ENCODE measurements at regions not wholly inside any gene's neighbourhood (a gene's known extent, or its start where the extent isn't known, plus 50 kb on each side); places are given as distances from the start of the nearest gene placed in this dataset.
"Not testable (repeated sequence)": the region's sequence is repeated elsewhere in the genome, so short reads cannot be mapped to it uniquely, and the experiment has no call there.

DNA sequence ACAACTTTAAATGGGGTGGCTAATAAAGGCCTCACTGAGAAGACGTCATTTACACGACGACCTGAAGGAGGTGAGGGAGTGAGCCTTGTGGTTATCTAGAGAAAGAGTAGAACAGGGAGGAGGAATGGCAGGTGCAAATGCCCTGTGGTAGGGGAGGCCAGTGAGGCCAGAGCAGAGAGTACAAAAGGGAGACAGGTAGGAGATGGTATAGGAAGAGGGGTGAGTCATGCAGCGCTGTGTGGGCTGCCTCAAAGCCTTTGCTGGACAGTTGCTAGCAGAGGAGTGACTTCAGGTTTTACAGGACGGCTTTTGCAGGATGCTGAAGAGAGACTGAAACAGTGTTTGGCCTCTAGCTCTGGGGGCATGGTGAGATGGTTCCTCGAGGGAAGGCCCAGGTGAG is 116.0 kb downstream of the IER5 start:
- no peaks in the 10 kb centered on the region for H3K9me3 ChIP-seq (ENCODE audit: control insufficient read depth, insufficient read depth, low read length)
- H3K36me3 ChIP-seq (ENCODE audit: insufficient read depth, low read length), result no peaks in the 10 kb centered on the region
- no peak overlapping the region for H3K9ac ChIP-seq (ENCODE audit: low read depth, low read length)
- H3K4me1 ChIP-seq (ENCODE audit: insufficient read depth, low read length), result no peaks in the 10 kb centered on the region; the same call in 1 of the 2 replicates

DNA sequence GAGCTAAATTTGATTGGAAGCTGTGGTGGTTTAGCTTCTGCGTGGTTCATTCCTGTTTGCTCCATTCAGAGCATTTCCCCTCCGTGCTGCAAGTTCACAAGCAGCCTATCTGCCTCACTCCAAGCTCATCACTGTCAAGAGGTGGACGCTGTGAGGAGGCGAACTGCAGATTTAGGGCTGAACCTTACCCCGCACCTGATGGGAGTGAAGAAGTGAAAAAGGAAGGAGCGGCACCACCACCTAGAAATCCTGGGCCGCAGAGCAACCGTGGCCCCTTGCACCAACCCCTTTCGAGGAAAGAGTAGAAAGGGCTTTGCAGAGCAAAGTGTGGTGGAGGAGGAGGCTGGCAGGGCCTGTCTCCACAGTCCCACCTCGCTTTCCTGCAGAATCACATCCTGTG is 117.4 kb downstream of the IER5 start:
- H3K9ac ChIP-seq (ENCODE audit: low read depth, low read length), result no peak overlapping the region
- no peaks in the 10 kb centered on the region; the same call in 1 of the 2 replicates for H3K4me1 ChIP-seq (ENCODE audit: insufficient read depth, low read length)
- no peaks in the 10 kb centered on the region for H3K36me3 ChIP-seq (ENCODE audit: insufficient read depth, low read length)
- no peaks in the 10 kb centered on the region for H3K9me3 ChIP-seq (ENCODE audit: control insufficient read depth, insufficient read depth, low read length)

DNA sequence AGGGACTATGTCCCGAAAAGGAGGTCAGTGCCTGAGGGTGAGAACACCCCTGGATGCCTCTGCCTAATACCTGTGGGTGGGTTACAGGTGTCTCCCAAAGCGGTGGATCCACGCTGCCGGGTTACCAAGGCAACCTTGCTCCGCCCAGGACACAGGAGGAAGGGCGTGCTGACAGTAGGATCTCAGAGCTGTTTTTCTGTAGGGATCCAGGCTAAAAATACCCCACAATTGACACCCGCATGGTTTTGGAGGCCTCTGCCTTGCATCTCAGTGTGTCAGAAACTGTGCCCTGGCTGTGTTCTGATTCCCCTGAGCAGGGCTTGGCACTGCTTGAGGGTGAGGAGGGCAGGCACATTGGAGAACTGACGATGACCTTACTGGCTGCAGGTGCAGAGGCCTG is 118.0 kb downstream of the IER5 start:
- Histone ChIP-seq H3K36me3 (ENCODE audit: insufficient read depth, low read length) (no peaks in the 10 kb centered on the region), H3K9ac (ENCODE audit: low read depth, low read length) (no peak overlapping the region)

DNA sequence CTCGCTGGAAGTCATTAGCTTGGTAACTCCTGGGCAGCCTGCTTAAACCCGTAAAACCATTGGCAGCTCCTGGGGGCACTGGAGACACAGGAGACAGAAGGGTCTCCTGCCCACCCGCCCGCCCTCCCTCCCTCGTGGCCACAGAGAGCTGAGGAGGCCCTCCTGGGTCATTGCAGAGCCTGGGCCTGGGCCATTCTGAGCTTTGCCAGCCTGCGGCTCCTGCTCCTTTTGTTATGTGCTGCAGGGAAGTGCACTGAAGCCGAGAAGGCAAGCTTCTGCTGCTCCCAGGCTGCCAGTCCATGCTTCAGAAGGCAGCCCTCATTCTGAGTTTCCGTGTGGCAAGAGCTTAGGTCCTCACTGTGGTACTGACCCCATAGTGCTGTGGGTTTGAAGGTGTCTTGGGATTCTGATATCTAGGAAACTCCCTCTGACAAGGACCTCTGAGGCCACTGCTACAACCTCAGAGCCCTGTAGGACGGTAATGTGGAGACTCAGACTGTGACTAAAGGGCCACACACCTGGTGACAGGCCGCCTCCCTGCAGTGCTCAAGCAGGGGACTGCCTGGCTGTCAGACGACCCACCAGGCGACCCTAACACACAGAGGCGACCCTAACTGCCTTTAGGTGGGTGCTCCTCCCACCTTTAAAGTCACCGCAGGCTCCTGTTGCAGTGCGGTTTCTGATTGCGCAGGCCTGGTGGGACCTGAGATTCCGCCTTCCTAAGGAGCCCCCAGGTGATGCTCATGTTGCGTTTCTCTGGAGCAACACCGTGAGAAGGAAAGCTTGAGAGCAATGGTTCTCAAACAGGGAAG is 118.7 kb downstream of the IER5 start:
- no peaks in the 10 kb centered on the region for H3K9me3 ChIP-seq (ENCODE audit: control insufficient read depth, insufficient read depth, low read length)
- H3K36me3 ChIP-seq (ENCODE audit: insufficient read depth, low read length), result no peaks in the 10 kb centered on the region
- no peak overlapping the region for H3K9ac ChIP-seq (ENCODE audit: low read depth, low read length)
- H3K4me1 ChIP-seq (ENCODE audit: insufficient read depth, low read length), result no peaks in the 10 kb centered on the region; the same call in 1 of the 2 replicates

More for the DNA sequence above, 118.0 kb downstream of the IER5 start:
- H3K4me1 ChIP-seq (ENCODE audit: insufficient read depth, low read length), result no peaks in the 10 kb centered on the region; the same call in 1 of the 2 replicates
- H3K9me3 ChIP-seq (ENCODE audit: control insufficient read depth, insufficient read depth, low read length), result no peaks in the 10 kb centered on the region

DNA sequence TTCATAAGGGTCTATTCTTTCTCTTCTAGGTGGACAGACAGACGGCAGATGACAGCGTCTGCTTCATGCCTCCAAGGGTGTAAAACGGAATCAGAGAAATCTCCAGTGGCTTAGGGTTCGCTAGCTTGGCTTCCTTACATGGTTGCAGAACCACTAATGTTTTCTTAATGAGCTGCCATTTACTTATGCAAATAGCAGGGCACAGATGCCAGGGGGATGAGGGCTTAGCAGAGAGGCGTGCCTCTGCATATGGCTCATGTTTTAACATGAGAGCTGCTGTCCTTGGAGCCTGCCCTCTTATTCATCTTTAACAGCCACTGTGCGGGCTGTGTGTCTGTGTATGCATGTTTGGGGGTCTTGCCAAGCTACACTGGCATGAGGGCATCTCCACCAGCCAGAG is 119.6 kb downstream of the IER5 start:
- Histone ChIP-seq H3K9ac (ENCODE audit: low read depth, low read length) (no peak overlapping the region), H3K36me3 (ENCODE audit: insufficient read depth, low read length) (no peaks in the 10 kb centered on the region)

DNA sequence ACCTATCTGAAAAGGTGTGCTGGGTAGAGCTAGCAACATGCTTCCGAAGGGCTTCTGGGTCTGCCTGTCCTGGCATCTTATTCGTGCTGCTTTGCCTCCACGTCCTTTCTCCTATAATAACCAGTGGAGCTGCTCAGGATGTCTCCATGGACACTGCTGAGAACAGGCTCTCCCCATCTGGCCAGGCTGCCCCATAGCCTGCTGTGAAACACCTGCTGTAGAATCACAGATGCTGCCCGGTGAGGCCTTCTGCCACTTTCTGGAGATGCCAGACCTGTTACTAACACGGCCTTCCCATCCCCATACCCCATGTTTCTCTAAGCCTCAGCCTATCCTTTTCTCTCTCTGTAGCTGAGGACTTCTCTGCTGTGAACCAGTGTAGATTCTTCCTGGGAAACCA is 120.5 kb downstream of the IER5 start:
- no peaks in the 10 kb centered on the region for H3K36me3 ChIP-seq (ENCODE audit: insufficient read depth, low read length)
- no peaks in the 10 kb centered on the region; the same call in 1 of the 2 replicates for H3K4me1 ChIP-seq (ENCODE audit: insufficient read depth, low read length)
- no peak overlapping the region for H3K9ac ChIP-seq (ENCODE audit: low read depth, low read length)
- H3K9me3 ChIP-seq (ENCODE audit: control insufficient read depth, insufficient read depth, low read length), result no peaks in the 10 kb centered on the region

More for the DNA sequence above, 119.6 kb downstream of the IER5 start:
- H3K4me1 ChIP-seq (ENCODE audit: insufficient read depth, low read length), result no peaks in the 10 kb centered on the region; the same call in 1 of the 2 replicates
- no peaks in the 10 kb centered on the region for H3K9me3 ChIP-seq (ENCODE audit: control insufficient read depth, insufficient read depth, low read length)

DNA sequence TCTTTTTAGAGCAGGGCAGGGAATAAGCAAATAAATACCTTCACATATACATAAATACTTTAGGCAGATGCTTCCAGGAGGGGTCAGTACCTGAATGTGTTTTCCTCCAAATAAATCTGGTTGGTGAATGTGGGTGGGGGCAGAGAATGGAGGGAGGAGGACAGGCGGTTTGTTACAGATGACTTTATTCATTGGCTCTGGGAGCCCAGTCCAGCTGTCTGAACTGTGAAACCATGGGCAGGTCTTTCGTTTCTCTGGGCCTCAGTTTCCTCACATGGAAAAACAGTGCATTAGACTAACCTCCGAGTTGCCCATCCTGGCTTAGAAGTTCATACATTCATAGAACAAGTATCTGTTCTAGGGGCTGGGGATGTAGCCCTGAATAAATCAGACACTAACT is 124.6 kb downstream of the IER5 start:
- Histone ChIP-seq H3K9me3 (ENCODE audit: control insufficient read depth, insufficient read depth, low read length) (no peaks in the 10 kb centered on the region), H3K9ac (ENCODE audit: low read depth, low read length) (no peak overlapping the region), H3K36me3 (ENCODE audit: insufficient read depth, low read length) (no peaks in the 10 kb centered on the region), H3K4me1 (ENCODE audit: insufficient read depth, low read length) (no peaks in the 10 kb centered on the region)

DNA sequence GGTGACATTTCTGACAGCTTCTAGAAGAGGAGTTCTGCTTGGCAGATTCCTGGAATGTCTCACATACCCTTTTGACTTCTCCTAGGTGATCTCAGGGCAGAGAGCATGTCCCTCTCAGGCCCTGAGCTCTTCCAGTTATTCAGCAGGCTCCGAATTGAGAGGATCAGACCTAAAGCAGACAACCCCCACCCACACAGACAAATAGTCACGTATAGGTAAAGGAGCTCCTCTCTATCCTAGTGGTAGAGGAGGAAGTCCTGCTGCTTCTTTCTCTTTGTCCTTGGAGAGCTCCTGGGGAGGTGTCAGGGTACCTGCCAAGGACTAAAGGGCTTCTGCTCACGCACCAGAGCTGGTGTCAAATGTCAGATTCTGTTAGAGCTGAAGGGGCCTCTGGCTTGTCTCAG is 128.1 kb downstream of the IER5 start:
- no peaks in the 10 kb centered on the region for H3K4me1 ChIP-seq (ENCODE audit: insufficient read depth, low read length)
- H3K36me3 ChIP-seq (ENCODE audit: insufficient read depth, low read length), result no peaks in the 10 kb centered on the region
- no peak overlapping the region for H3K9ac ChIP-seq (ENCODE audit: low read depth, low read length)
- no peaks in the 10 kb centered on the region for H3K9me3 ChIP-seq (ENCODE audit: control insufficient read depth, insufficient read depth, low read length)

DNA sequence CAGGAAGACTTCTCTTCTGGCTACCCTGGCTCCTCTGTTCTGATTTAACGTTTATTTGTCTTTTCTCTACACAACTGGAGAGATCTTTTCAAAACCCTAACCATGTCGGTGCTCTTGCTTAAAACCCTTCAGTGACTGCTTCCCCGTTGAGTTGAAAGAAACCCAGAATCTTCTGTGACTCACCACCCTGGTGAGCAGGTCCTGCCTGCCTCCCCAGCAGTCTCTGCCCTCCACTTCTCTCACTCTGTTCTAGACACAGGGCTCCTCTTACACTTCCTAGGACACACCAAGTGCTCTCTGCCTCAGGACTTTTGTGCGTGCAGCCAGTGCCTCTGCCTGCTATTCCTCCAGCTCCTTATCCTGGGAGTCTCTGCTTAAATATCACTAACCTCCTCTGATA is 131.4 kb downstream of the IER5 start:
- no peak overlapping the region for H3K9ac ChIP-seq (ENCODE audit: low read depth, low read length)
- no peaks in the 10 kb centered on the region for H3K36me3 ChIP-seq (ENCODE audit: insufficient read depth, low read length)
- no peaks in the 10 kb centered on the region for H3K4me1 ChIP-seq (ENCODE audit: insufficient read depth, low read length)
- no peaks in the 10 kb centered on the region for H3K9me3 ChIP-seq (ENCODE audit: control insufficient read depth, insufficient read depth, low read length)

DNA sequence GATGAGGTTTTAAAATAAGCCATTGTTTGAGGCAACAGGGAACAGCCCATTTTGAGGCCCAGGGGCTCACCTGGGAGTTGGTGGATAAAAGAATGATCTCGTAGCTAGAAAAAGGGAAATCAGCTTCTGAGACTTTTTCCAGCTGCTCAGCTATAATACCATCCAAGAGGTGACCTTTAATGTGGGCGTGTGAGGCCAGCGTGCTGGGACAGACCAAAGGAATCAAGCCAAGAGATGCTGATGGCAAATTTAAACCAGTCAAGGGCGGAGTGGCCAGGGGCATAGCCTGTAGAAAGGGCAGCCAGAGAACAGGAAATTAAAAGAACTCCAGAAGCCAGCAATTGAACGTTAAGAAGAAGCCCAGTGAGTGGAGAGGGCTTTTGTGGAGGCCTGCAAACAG is 132.6 kb downstream of the IER5 start:
- no peaks in the 10 kb centered on the region for H3K4me1 ChIP-seq (ENCODE audit: insufficient read depth, low read length)
- no peaks in the 10 kb centered on the region for H3K9me3 ChIP-seq (ENCODE audit: control insufficient read depth, insufficient read depth, low read length)
- no peaks in the 10 kb centered on the region for H3K36me3 ChIP-seq (ENCODE audit: insufficient read depth, low read length)
- H3K9ac ChIP-seq (ENCODE audit: low read depth, low read length), result no peak overlapping the region

DNA sequence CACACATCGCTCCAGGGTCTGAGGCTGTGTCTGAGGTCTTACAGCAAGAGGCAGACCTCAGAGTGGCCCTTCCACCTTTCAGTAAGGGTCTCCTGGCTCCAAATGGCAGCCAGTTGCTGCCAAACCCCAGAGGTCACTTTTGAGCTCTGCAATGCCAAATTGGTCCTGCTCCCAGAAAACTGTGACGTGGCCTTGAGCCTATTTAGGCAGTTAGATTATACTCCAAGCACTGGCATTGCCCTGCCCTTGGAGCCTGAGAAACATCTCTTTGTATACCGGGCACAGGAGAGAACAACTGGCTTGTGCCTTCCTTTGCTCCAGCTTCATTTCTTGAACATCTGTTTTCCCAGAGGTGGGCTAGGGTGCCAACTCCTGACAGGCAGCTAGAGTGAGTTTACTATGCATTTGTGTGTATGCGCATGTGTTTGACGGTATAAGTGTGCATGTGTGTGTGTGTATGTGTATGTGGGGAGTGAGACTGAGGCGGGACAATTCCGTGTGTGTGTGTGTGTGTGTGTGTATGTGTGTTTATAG is 134.5 kb downstream of the IER5 start:
- Histone ChIP-seq H3K4me1 (ENCODE audit: insufficient read depth, low read length) (no peaks in the 10 kb centered on the region), H3K9ac (ENCODE audit: low read depth, low read length) (no peak overlapping the region), H3K36me3 (ENCODE audit: insufficient read depth, low read length) (no peaks in the 10 kb centered on the region), H3K9me3 (ENCODE audit: control insufficient read depth, insufficient read depth, low read length) (no peaks in the 10 kb centered on the region)

DNA sequence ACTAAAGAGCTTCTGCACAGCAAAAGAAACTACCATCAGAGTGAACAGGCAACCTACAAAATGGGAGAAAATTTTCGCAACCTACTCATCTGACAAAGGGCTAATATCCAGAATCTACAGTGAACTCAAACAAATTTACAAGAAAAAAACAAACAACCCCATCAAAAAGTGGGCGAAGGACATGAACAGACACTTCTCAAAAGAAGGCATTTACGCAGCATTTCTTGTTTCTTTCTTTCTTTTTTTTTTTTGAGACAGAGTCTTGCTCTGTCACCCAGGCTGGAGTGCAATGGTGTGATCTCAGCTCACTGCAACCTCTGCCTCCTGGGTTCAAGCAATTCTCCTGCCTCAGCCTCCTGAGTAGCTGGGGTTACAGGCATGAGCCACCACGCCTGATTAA is 138.2 kb downstream of the IER5 start:
- H3K9me3 ChIP-seq (ENCODE audit: control insufficient read depth, insufficient read depth, low read length); H3K36me3 ChIP-seq (ENCODE audit: insufficient read depth, low read length); H3K4me1 ChIP-seq (ENCODE audit: insufficient read depth, low read length); H3K9ac ChIP-seq (ENCODE audit: low read depth, low read length): not testable (repeated sequence)

DNA sequence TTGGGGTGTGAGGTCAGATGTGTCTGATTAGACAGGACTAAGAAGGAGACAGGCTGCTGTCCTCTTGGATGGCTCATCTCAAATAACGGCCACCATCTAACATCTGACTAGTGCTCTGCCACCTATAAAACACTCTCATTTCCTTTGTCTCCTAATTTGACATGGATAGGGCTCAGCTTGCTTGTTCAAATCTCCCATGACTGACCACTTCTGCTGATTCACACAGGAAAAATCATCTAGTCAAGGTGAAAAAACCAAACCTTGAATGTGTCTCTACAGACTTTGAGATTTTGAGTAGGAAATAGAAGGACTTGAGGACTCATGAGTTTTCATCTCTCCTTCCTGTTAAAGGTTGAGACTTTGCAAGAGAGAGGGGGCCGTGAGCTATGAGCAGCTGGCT is 150.6 kb downstream of the IER5 start:
- Histone ChIP-seq H3K9ac (ENCODE audit: low read depth, low read length) (no peak overlapping the region), H3K4me1 (ENCODE audit: insufficient read depth, low read length) (no peaks in the 10 kb centered on the region), H3K9me3 (ENCODE audit: control insufficient read depth, insufficient read depth, low read length) (no peaks in the 10 kb centered on the region), H3K36me3 (ENCODE audit: insufficient read depth, low read length) (no peaks in the 10 kb centered on the region)

DNA sequence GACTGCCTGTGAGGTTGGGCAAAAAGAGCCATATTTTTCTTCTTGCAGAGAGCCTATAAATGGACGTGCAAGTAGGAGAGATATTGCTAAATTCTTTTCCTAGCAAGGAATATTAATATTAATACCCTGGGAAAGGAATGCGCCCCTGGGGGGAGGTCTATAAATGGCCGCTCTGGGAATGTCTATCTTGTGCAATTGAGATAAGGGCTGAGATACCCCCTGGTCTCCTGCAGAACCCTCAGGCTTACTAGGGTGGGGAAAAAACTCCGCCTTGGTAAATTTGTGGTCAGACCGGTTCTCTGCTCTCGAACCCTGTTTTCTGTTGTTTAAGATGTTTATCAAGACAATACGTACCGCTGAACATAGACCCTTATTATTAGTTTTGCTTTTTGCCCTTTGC is 157.8 kb downstream of the IER5 start:
- H3K36me3 ChIP-seq (ENCODE audit: insufficient read depth, low read length); H3K9me3 ChIP-seq (ENCODE audit: control insufficient read depth, insufficient read depth, low read length); H3K4me1 ChIP-seq (ENCODE audit: insufficient read depth, low read length); H3K9ac ChIP-seq (ENCODE audit: low read depth, low read length): not testable (repeated sequence)

DNA sequence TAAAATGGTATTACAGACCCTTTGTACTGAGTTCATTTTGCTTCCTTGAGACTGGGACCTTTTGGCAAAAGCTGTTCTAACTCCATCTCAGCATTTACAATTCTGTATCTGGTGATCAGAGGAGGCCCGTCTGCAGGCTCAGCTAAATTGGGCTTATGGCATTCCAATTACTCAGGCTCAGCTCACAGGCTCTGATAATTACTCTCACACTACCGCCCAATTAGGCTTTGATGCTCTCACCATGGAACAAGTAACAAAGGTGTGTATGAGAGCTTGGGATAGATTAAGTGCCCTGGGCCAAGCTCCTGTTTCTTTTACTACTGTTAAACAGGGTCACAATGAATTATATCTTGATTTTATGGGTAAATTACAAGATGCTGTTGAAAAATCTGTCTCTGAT is 159.9 kb downstream of the IER5 start:
- H3K36me3 ChIP-seq (ENCODE audit: insufficient read depth, low read length); H3K9me3 ChIP-seq (ENCODE audit: control insufficient read depth, insufficient read depth, low read length); H3K9ac ChIP-seq (ENCODE audit: low read depth, low read length); H3K4me1 ChIP-seq (ENCODE audit: insufficient read depth, low read length): not testable (repeated sequence)

All from ES-I3 (cell line).